ENCODE measurements at regions not wholly inside any gene's neighbourhood (a gene's known extent, or its start where the extent isn't known, plus 50 kb on each side); places are given as distances from the start of the nearest gene placed in this dataset.

DNA sequence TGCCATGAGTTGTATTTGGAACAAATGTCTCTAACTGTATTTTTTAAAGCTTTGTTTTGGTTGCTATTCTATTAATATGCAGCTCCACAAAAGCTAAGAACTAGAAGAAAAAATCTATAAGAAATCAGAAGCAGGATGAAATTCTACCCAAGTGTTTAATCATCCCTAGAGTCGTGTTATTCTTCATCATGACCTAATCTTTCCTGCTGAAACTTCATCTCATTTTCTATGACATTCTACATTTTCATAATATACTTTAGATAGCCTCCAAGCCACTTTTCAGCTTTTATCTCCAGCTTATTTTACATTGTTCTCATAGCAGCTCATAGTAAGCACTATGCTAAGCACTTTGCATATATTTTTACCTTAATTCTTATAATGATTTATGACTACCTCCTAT lies 302.8 kb downstream of the FOXO1 start:
- H3K36me3 ChIP-seq (ENCODE audit: control insufficient read depth in 2 of 2, insufficient read depth in 1 of 2, low read length in 2 of 2) = no peaks in the 10 kb centered on the region
- POLR2A ChIA-PET = no interaction called here
- TF ChIP-seq ZNF133 (tag by site-specific recombination; IDR thresholded peaks at IDR 0.05) (no peak), ZSCAN16 (tag by site-specific recombination; IDR thresholded peaks at IDR 0.05) (no peak), ZNF391 (tag by site-specific recombination; IDR thresholded peaks at IDR 0.05; ENCODE audit: borderline replicate concordance, low read depth) (no peak), GLIS2 (tag by site-specific recombination; IDR thresholded peaks at IDR 0.05) (no peak), ZNF48 (tag by site-specific recombination; IDR thresholded peaks at IDR 0.05) (no peak), OVOL3 (tag by site-specific recombination; IDR thresholded peaks at IDR 0.05) (no peak), ZBTB48 (tag by site-specific recombination; IDR thresholded peaks at IDR 0.05) (no peak), ZNF660 (tag by site-specific recombination; IDR thresholded peaks at IDR 0.05) (no peak)
- no peaks in the 10 kb centered on the region for H3K4me1 ChIP-seq (ENCODE audit: control insufficient read depth, insufficient read depth, low read length)
- H3K27ac ChIP-seq (ENCODE audit: extremely low read depth, low read depth, low read length) = no peak overlapping the region
- no peaks in the 10 kb centered on the region for H3K9me3 ChIP-seq (ENCODE audit: control insufficient read depth, insufficient read depth, low read depth, low read length)
- CTCF ChIA-PET = interaction anchor here (0.6 kb wide), 1 partner anchor 37 kb away, joined by 3 read pairs; no protein-coding TSS in a partner anchor
- no peak overlapping the region for H3K4me3 ChIP-seq (ENCODE audit: low read depth, low read length)

DNA sequence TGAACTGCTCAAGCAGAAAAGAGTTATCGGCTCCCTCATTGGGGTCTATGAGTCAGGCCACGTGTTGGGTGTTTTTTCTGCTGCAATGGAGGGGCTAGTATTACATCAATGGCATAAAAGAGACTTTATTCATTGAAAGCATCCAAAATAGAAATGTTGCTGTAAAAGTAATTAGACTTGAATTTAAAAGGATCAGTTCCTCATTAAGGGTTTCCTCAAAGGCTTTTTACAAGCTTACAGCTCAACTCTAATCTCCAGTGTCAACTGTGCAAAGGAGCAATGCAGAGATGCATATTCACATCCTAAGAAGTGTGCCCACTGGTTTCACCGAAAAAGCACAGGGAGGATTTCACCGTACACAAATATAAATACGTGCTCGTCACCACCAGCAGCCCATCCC lies 300.3 kb downstream of the FOXO1 start:
- TF ChIP-seq ZNF311 (tag by site-specific recombination; IDR thresholded peaks at IDR 0.05; ENCODE audit: borderline replicate concordance) (no peak), ZNF791 (tag by site-specific recombination; IDR thresholded peaks at IDR 0.05) (no peak), ZNF571 (tag by site-specific recombination; IDR thresholded peaks at IDR 0.05) (no peak), ZNF837 (tag by site-specific recombination; IDR thresholded peaks at IDR 0.05) (no peak), ZNF19 (tag by site-specific recombination; IDR thresholded peaks at IDR 0.05; ENCODE audit: low read depth) (no peak), ZNF202 (tag by site-specific recombination; IDR thresholded peaks at IDR 0.05; ENCODE audit: borderline replicate concordance) (no peak), ZNF132 (tag by site-specific recombination; IDR thresholded peaks at IDR 0.05; ENCODE audit: borderline replicate concordance) (no peak), ZNF660 (tag by site-specific recombination; IDR thresholded peaks at IDR 0.05) (no peak), ZNF404 (tag by site-specific recombination; IDR thresholded peaks at IDR 0.05) (no peak), ZNF596 (tag by site-specific recombination; IDR thresholded peaks at IDR 0.05) (no peak), ZNF623 (tag by site-specific recombination; IDR thresholded peaks at IDR 0.05) (no peak), ZNF510 (tag by site-specific recombination; IDR thresholded peaks at IDR 0.05; ENCODE audit: insufficient replicate concordance) (no peak), ZNF629 (tag by site-specific recombination; IDR thresholded peaks at IDR 0.05) (no peak), REPIN1 (tag by site-specific recombination; IDR thresholded peaks at IDR 0.05; ENCODE audit: low read depth) (no peak), ZNF654 (tag by site-specific recombination; IDR thresholded peaks at IDR 0.05; ENCODE audit: low read depth) (no peak)
- Histone ChIP-seq H3K9me3 (ENCODE audit: control insufficient read depth, insufficient read depth, low read depth, low read length) (no peaks in the 10 kb centered on the region), H3K4me3 (ENCODE audit: low read depth, low read length) (no peak overlapping the region), H3K4me1 (ENCODE audit: control insufficient read depth, insufficient read depth, low read length) (no peaks in the 10 kb centered on the region), H3K36me3 (ENCODE audit: control insufficient read depth in 2 of 2, insufficient read depth in 1 of 2, low read length in 2 of 2) (no peaks in the 10 kb centered on the region), H3K27ac (ENCODE audit: extremely low read depth, low read depth, low read length) (no peak overlapping the region)
- ChIA-PET CTCF (no interaction called here), POLR2A (no interaction called here)

DNA sequence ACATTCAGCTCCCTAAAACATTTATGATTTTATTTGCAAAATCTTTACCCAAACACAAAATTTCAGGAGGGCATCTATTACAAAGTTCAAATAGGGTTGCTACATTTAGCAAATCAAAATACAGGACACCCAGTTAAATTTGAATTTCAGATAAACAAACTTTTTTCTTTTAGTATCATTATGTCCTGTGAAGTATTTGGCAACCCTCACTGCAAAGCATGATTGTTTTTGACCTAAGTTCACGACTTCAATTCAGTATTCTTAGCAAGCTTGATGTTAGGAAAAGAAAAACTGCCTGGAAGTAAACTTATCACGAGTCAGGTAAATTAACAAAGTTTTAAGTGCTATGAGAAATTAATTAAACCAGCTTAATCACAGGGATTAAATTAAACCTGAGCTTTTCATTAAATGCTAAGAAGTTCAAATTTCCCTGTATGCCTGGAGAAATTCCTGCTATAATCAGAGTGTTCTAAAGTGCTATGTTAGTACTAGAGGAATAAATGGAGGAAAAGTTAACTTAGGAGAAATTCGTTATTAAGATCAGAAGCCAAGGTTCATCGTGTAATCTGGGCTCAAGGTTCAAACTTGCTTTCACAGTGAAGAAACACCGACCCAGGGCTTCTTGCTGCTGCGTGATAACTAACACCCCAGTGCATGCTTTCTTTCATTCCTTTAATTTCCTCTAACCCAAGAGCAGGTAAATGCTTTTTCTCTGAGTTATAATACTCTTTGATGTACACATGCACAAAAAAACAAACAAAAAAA lies 298.1 kb downstream of the FOXO1 start:
- TF ChIP-seq ZNF558 (tag by site-specific recombination; IDR thresholded peaks at IDR 0.05) = no peak
- no peak for TF ChIP-seq ZNF169 (tag by site-specific recombination; IDR thresholded peaks at IDR 0.05)
- TF ChIP-seq ZNF837 (tag by site-specific recombination; IDR thresholded peaks at IDR 0.05) = no peak
- no peak for TF ChIP-seq ZNF202 (tag by site-specific recombination; IDR thresholded peaks at IDR 0.05; ENCODE audit: borderline replicate concordance)
- TF ChIP-seq KLF7 (tag by site-specific recombination; IDR thresholded peaks at IDR 0.05; ENCODE audit: borderline replicate concordance) = no peak
- TF ChIP-seq ZNF391 (tag by site-specific recombination; IDR thresholded peaks at IDR 0.05; ENCODE audit: borderline replicate concordance, low read depth) = no peak
- TF ChIP-seq MZF1 (tag by site-specific recombination; IDR thresholded peaks at IDR 0.05; ENCODE audit: borderline replicate concordance) = no peak
- no peak for TF ChIP-seq GLI2 (tag by site-specific recombination; IDR thresholded peaks at IDR 0.05; ENCODE audit: borderline replicate concordance, low read depth)
- POLR2A ChIA-PET = interaction anchor here (0.7 kb wide), 1 partner anchor 315 kb away, joined by 3 read pairs; no protein-coding TSS in a partner anchor
- CTCF ChIA-PET = no interaction called here
- Histone ChIP-seq H3K4me3 (ENCODE audit: low read depth, low read length) (no peak overlapping the region), H3K27ac (ENCODE audit: extremely low read depth, low read depth, low read length) (no peak overlapping the region), H3K9me3 (ENCODE audit: control insufficient read depth, insufficient read depth, low read depth, low read length) (no peaks in the 10 kb centered on the region), H3K4me1 (ENCODE audit: control insufficient read depth, insufficient read depth, low read length) (no peaks in the 10 kb centered on the region), H3K36me3 (ENCODE audit: control insufficient read depth in 2 of 2, insufficient read depth in 1 of 2, low read length in 2 of 2) (no peaks in the 10 kb centered on the region)
